GM23338 (cell line): ENCODE measurements at regions not wholly inside any gene's neighbourhood (a gene's known extent, or its start where the extent isn't known, plus 50 kb on each side); places are given as distances from the start of the nearest gene placed in this dataset.

Experiments
- CREB1 ChIP-seq: fragments of 250-450 bp; sonication (Bioruptor Pico); IDR thresholded peaks from 2 replicates; pipeline ENCODE4 v1.5.0; 2020; ENCODE audit warnings: low read depth, mild to moderate bottlenecking, moderate library complexity
- EZH2 ChIP-seq: fragments of 200-600 bp; sonication (generic); IDR thresholded peaks from one replicate; pipeline ENCODE4 v1.8.0; 2017; ENCODE audit warnings: antibody characterized with exemption, mild to moderate bottlenecking, low read depth; ENCODE audit not compliant: unreplicated experiment
- EZH2phosphoT487 ChIP-seq: fragments of 200-600 bp; sonication (generic); IDR thresholded peaks from one replicate; pipeline ENCODE4 v1.8.1; 2018; ENCODE audit warnings: antibody characterized with exemption; ENCODE audit not compliant: unreplicated experiment
- JUNB ChIP-seq: IDR thresholded peaks from one replicate; pipeline ENCODE4 v1.6.1; 2016; ENCODE audit warnings: antibody characterized with exemption; ENCODE audit not compliant: unreplicated experiment
- POLR2AphosphoS5 ChIP-seq: IDR thresholded peaks from 2 replicates; pipeline ENCODE4 v1.6.1; 2016; ENCODE audit warnings: antibody characterized with exemption, low read depth
- STAT1 ChIP-seq: IDR thresholded peaks from one replicate; pipeline ENCODE4 v1.6.1; 2016; ENCODE audit warnings: antibody characterized with exemption; ENCODE audit not compliant: unreplicated experiment
- ZNF114 ChIP-seq: fragments of 250-450 bp; sonication (Bioruptor Pico); IDR thresholded peaks from 2 replicates; pipeline ENCODE4 v1.5.0; 2020; ENCODE audit warnings: mild to moderate bottlenecking, moderate library complexity
- ZNF331 ChIP-seq: fragments of 250-450 bp; sonication (Bioruptor Pico); IDR thresholded peaks from 2 replicates; pipeline ENCODE4 v1.5.0; 2020; ENCODE audit warnings: low read depth, mild to moderate bottlenecking, moderate library complexity
- TF ChIP-seq, protein P1 (sequence below): IDR thresholded peaks from 2 replicates; pipeline ENCODE4 v1.6.1; 2016; ENCODE audit warnings: antibody characterized with exemption
- TF ChIP-seq, protein P2 (sequence below), 2 experiments: fragments of 200-600 bp in 1 of 2; sonication (generic) in 1 of 2; conservative IDR thresholded peaks; 2 replicates each; pipeline versions ENCODE4 v1.5.1 to v1.6.1; 2016 to 2017; ENCODE audit warnings: antibody characterized with exemption in 2 of 2, low read depth in 2 of 2, mild to moderate bottlenecking in 2 of 2, moderate library complexity in 1 of 2
- TF ChIP-seq, protein P3 (sequence below): IDR thresholded peaks from one replicate; pipeline ENCODE4 v1.6.1; 2018; ENCODE audit warnings: antibody characterized with exemption; ENCODE audit not compliant: unreplicated experiment
- TF ChIP-seq, protein P4 (sequence below): fragments of 250-450 bp; sonication (Bioruptor Pico); IDR thresholded peaks from 2 replicates; pipeline ENCODE4 v1.5.0; 2020; ENCODE audit warnings: mild to moderate bottlenecking, moderate library complexity

DNA sequence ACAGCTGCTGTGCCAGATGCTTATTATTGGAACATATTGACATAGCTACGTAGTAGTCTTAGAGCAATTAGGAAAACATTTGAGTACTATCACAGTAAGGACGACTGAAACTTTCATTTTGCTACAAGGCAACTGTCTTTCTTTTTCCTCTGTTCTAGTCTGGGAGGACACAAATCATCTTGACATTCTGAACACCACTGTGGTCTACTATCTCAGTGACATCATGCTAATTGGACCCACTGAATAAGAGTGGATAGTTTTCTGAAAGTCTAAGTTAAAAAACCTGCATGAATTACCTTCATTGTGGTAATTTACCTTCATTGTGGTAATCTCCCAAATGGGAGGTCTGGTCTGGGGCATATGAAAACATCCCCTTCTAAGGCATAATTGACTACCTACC lies 163.3 kb upstream of the MOCS1 start:
- TF ChIP-seq, protein P1, sequence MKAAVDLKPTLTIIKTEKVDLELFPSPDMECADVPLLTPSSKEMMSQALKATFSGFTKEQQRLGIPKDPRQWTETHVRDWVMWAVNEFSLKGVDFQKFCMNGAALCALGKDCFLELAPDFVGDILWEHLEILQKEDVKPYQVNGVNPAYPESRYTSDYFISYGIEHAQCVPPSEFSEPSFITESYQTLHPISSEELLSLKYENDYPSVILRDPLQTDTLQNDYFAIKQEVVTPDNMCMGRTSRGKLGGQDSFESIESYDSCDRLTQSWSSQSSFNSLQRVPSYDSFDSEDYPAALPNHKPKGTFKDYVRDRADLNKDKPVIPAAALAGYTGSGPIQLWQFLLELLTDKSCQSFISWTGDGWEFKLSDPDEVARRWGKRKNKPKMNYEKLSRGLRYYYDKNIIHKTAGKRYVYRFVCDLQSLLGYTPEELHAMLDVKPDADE, result no peak
- TF ChIP-seq EZH2 (no peak), POLR2AphosphoS5 (no peak), EZH2phosphoT487 (no peak), CREB1 (CRISPR knock-in tag) (no peak), ZNF114 (CRISPR knock-in tag) (no peak), ZNF331 (CRISPR knock-in tag) (no peak), STAT1 (no peak), JUNB (no peak)
- TF ChIP-seq, protein P2, sequence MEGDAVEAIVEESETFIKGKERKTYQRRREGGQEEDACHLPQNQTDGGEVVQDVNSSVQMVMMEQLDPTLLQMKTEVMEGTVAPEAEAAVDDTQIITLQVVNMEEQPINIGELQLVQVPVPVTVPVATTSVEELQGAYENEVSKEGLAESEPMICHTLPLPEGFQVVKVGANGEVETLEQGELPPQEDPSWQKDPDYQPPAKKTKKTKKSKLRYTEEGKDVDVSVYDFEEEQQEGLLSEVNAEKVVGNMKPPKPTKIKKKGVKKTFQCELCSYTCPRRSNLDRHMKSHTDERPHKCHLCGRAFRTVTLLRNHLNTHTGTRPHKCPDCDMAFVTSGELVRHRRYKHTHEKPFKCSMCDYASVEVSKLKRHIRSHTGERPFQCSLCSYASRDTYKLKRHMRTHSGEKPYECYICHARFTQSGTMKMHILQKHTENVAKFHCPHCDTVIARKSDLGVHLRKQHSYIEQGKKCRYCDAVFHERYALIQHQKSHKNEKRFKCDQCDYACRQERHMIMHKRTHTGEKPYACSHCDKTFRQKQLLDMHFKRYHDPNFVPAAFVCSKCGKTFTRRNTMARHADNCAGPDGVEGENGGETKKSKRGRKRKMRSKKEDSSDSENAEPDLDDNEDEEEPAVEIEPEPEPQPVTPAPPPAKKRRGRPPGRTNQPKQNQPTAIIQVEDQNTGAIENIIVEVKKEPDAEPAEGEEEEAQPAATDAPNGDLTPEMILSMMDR (conservative IDR thresholded peaks at IDR 0.05; ENCODE audit: low read depth in 2 of 2), result no peak
- TF ChIP-seq, protein P3, sequence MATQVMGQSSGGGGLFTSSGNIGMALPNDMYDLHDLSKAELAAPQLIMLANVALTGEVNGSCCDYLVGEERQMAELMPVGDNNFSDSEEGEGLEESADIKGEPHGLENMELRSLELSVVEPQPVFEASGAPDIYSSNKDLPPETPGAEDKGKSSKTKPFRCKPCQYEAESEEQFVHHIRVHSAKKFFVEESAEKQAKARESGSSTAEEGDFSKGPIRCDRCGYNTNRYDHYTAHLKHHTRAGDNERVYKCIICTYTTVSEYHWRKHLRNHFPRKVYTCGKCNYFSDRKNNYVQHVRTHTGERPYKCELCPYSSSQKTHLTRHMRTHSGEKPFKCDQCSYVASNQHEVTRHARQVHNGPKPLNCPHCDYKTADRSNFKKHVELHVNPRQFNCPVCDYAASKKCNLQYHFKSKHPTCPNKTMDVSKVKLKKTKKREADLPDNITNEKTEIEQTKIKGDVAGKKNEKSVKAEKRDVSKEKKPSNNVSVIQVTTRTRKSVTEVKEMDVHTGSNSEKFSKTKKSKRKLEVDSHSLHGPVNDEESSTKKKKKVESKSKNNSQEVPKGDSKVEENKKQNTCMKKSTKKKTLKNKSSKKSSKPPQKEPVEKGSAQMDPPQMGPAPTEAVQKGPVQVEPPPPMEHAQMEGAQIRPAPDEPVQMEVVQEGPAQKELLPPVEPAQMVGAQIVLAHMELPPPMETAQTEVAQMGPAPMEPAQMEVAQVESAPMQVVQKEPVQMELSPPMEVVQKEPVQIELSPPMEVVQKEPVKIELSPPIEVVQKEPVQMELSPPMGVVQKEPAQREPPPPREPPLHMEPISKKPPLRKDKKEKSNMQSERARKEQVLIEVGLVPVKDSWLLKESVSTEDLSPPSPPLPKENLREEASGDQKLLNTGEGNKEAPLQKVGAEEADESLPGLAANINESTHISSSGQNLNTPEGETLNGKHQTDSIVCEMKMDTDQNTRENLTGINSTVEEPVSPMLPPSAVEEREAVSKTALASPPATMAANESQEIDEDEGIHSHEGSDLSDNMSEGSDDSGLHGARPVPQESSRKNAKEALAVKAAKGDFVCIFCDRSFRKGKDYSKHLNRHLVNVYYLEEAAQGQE, result no peak
- TF ChIP-seq, protein P4, sequence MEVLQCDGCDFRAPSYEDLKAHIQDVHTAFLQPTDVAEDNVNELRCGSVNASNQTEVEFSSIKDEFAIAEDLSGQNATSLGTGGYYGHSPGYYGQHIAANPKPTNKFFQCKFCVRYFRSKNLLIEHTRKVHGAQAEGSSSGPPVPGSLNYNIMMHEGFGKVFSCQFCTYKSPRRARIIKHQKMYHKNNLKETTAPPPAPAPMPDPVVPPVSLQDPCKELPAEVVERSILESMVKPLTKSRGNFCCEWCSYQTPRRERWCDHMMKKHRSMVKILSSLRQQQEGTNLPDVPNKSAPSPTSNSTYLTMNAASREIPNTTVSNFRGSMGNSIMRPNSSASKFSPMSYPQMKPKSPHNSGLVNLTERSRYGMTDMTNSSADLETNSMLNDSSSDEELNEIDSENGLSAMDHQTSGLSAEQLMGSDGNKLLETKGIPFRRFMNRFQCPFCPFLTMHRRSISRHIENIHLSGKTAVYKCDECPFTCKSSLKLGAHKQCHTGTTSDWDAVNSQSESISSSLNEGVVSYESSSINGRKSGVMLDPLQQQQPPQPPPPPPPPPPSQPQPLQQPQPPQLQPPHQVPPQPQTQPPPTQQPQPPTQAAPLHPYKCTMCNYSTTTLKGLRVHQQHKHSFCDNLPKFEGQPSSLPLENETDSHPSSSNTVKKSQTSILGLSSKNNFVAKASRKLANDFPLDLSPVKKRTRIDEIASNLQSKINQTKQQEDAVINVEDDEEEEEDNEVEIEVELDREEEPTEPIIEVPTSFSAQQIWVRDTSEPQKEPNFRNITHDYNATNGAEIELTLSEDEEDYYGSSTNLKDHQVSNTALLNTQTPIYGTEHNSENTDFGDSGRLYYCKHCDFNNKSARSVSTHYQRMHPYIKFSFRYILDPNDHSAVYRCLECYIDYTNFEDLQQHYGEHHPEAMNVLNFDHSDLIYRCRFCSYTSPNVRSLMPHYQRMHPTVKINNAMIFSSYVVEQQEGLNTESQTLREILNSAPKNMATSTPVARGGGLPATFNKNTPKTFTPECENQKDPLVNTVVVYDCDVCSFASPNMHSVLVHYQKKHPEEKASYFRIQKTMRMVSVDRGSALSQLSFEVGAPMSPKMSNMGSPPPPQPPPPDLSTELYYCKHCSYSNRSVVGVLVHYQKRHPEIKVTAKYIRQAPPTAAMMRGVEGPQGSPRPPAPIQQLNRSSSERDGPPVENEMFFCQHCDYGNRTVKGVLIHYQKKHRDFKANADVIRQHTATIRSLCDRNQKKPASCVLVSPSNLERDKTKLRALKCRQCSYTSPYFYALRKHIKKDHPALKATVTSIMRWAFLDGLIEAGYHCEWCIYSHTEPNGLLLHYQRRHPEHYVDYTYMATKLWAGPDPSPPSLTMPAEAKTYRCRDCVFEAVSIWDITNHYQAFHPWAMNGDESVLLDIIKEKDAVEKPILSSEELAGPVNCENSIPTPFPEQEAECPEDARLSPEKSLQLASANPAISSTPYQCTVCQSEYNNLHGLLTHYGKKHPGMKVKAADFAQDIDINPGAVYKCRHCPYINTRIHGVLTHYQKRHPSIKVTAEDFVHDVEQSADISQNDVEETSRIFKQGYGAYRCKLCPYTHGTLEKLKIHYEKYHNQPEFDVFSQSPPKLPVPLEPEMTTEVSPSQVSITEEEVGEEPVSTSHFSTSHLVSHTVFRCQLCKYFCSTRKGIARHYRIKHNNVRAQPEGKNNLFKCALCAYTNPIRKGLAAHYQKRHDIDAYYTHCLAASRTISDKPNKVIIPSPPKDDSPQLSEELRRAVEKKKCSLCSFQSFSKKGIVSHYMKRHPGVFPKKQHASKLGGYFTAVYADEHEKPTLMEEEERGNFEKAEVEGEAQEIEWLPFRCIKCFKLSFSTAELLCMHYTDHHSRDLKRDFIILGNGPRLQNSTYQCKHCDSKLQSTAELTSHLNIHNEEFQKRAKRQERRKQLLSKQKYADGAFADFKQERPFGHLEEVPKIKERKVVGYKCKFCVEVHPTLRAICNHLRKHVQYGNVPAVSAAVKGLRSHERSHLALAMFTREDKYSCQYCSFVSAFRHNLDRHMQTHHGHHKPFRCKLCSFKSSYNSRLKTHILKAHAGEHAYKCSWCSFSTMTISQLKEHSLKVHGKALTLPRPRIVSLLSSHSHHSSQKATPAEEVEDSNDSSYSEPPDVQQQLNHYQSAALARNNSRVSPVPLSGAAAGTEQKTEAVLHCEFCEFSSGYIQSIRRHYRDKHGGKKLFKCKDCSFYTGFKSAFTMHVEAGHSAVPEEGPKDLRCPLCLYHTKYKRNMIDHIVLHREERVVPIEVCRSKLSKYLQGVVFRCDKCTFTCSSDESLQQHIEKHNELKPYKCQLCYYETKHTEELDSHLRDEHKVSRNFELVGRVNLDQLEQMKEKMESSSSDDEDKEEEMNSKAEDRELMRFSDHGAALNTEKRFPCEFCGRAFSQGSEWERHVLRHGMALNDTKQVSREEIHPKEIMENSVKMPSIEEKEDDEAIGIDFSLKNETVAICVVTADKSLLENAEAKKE (CRISPR knock-in tag), result no peak
